ENCODE measurements at regions not wholly inside any gene's neighbourhood (a gene's known extent, or its start where the extent isn't known, plus 50 kb on each side); places are given as distances from the start of the nearest gene placed in this dataset.

- DNase-seq (ENCODE audit: low read depth in 1 of 2, low spot score in 1 of 2): no peak
- TF ChIP-seq CTCF (IDR thresholded peaks at IDR 0.05; ENCODE audit: low read depth, low read length): no peak
Observed at GRCh38 chr2:122244598-122245229, 489.3 kb downstream of the TSN start.

DNA sequence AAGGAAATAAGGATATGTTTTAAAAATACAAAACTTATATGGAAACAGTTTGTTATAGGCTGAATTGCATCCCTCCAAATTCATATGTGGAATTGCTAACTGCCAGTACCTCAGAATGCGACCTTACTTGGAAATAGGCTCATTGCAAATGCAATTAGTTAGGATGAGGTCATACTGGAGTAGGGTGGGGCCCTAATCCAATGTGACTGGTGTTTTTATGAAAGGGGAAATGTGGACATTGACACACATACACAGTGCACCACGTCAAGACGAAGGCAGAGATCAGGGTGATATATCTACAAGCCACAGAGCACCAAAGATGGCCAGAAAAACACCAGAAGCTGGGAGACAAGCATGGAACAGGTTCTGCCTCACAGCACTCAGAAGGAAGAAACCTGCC is 494.2 kb downstream of the TSN start:
- H3K36me3 ChIP-seq: no peaks in the 10 kb centered on the region
- no peak for TF ChIP-seq CTCF (IDR thresholded peaks at IDR 0.05; ENCODE audit: low read depth, low read length)

More at GRCh38 chr2:122244598-122245229, 489.3 kb downstream of the TSN start:
- Histone ChIP-seq H3K4me1 (ENCODE audit: low read depth) (no peaks in the 10 kb centered on the region), H3K36me3 (no peaks in the 10 kb centered on the region), H3K9me3 (ENCODE audit: low read depth) (no peaks in the 10 kb centered on the region), H3K27ac (no peak overlapping the region), H3K4me3 (no peak overlapping the region), H3K27me3 (no peaks in the 10 kb centered on the region)

DNA sequence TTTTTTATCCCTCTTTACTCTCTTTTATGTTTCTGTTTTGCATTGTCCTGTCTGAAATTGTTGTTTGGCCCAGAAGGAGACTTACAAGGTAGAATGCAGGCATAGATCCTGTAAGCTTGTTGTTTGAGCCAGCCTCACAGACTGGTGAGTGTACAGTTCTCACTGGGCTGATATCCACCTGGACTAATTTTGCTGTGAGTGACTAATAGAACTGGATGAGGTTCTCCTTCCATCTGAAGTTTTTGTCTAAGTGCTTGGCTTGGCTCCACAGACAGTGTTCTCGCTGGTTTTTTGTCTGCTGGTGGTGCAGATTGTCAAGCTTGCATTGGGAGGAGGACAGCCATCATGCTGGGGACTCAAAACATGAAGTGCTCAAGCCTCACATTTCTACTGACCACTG is 495.7 kb downstream of the TSN start:
- Histone ChIP-seq H3K27ac (no peak overlapping the region), H3K27me3 (no peaks in the 10 kb centered on the region), H3K4me1 (ENCODE audit: low read depth) (no peaks in the 10 kb centered on the region), H3K9me3 (ENCODE audit: low read depth) (no peaks in the 10 kb centered on the region), H3K4me3 (no peak overlapping the region), H3K36me3 (no peaks in the 10 kb centered on the region)
- no peak for DNase-seq (ENCODE audit: low read depth in 1 of 2, low spot score in 1 of 2)
- no peak for TF ChIP-seq CTCF (IDR thresholded peaks at IDR 0.05; ENCODE audit: low read depth, low read length)

More for the DNA sequence above, 494.2 kb downstream of the TSN start:
- Histone ChIP-seq H3K27me3 (no peaks in the 10 kb centered on the region), H3K27ac (no peak overlapping the region), H3K4me1 (ENCODE audit: low read depth) (no peaks in the 10 kb centered on the region), H3K9me3 (ENCODE audit: low read depth) (no peaks in the 10 kb centered on the region), H3K4me3 (no peak overlapping the region)
- DNase-seq (ENCODE audit: low read depth in 1 of 2, low spot score in 1 of 2): no peak

- no peak for TF ChIP-seq CTCF (IDR thresholded peaks at IDR 0.05; ENCODE audit: low read depth, low read length)
- no peak overlapping the region for H3K4me3 ChIP-seq
- no peaks in the 10 kb centered on the region for H3K9me3 ChIP-seq (ENCODE audit: low read depth)
- no peak overlapping the region for H3K27ac ChIP-seq
- no peaks in the 10 kb centered on the region for H3K4me1 ChIP-seq (ENCODE audit: low read depth)
- H3K36me3 ChIP-seq: no peaks in the 10 kb centered on the region
- no peak for DNase-seq (ENCODE audit: low read depth in 1 of 2, low spot score in 1 of 2)
- no peaks in the 10 kb centered on the region for H3K27me3 ChIP-seq
Observed at GRCh38 chr2:122251566-122251965, 496.1 kb downstream of the TSN start.

GRCh38 chr2:122255924-122256323 is 500.5 kb downstream of the TSN start:
- H3K36me3 ChIP-seq: no peaks in the 10 kb centered on the region
- no peak for DNase-seq (ENCODE audit: low read depth in 1 of 2, low spot score in 1 of 2)
- no peaks in the 10 kb centered on the region for H3K9me3 ChIP-seq (ENCODE audit: low read depth)
- H3K4me3 ChIP-seq: no peak overlapping the region
- no peak for TF ChIP-seq CTCF (IDR thresholded peaks at IDR 0.05; ENCODE audit: low read depth, low read length)
- H3K27me3 ChIP-seq: no peaks in the 10 kb centered on the region
- H3K27ac ChIP-seq: no peak overlapping the region
- no peaks in the 10 kb centered on the region for H3K4me1 ChIP-seq (ENCODE audit: low read depth)
